T-helper 1 cell (primary cell): ENCODE measurements at regions not wholly inside any gene's neighbourhood (a gene's known extent, or its start where the extent isn't known, plus 50 kb on each side); places are given as distances from the start of the nearest gene placed in this dataset.
"Not testable (repeated sequence)": the region's sequence is repeated elsewhere in the genome, so short reads cannot be mapped to it uniquely, and the experiment has no call there.

Experiments
- DNase-seq, 5 donors: peaks; one replicate each; pipeline ENCODE4 v3.0.0-alpha.2; 2012 to 2020

GRCh38 chr13:99734013-99734693 is 232.9 kb downstream of the TM9SF2 start:
- DNase-seq, result no peak

GRCh38 chr13:99733346-99733745 is 232.1 kb downstream of the TM9SF2 start:
- DNase-seq, result no peak

GRCh38 chr13:99731747-99732146 is 230.5 kb downstream of the TM9SF2 start:
- DNase-seq, result no peak

- no peak for DNase-seq
These were observed 229.1 kb downstream of the TM9SF2 start for GRCh38 chr13:99730403-99730802.

GRCh38 chr13:99729745-99730144 is 228.5 kb downstream of the TM9SF2 start:
- DNase-seq, result no peak

GRCh38 chr13:99727651-99728050 is 226.4 kb downstream of the TM9SF2 start:
- not testable (repeated sequence) for DNase-seq

GRCh38 chr13:99726282-99726894 is 225.1 kb downstream of the TM9SF2 start:
- DNase-seq, result no peak

- no peak for DNase-seq
These were observed 224.4 kb downstream of the TM9SF2 start for GRCh38 chr13:99725644-99726043.

- no peak for DNase-seq
These were observed 223.6 kb downstream of the TM9SF2 start for GRCh38 chr13:99724633-99725517.

GRCh38 chr13:99723878-99724277 is 222.6 kb downstream of the TM9SF2 start:
- DNase-seq, result no peak

- DNase-seq, result no peak
These were observed 221.7 kb downstream of the TM9SF2 start for GRCh38 chr13:99722931-99723330.

GRCh38 chr13:99722338-99722818 is 221.1 kb downstream of the TM9SF2 start:
- DNase-seq, result no peak

GRCh38 chr13:99721606-99722337 is 220.5 kb downstream of the TM9SF2 start:
- no peak for DNase-seq

GRCh38 chr13:99717959-99718674 is 216.8 kb downstream of the TM9SF2 start:
- DNase-seq, result no peak

GRCh38 chr13:99709134-99709533 is 207.9 kb downstream of the TM9SF2 start:
- no peak for DNase-seq

GRCh38 chr13:99704390-99704789 is 203.1 kb downstream of the TM9SF2 start:
- no peak for DNase-seq

GRCh38 chr13:99703908-99704307 is 202.6 kb downstream of the TM9SF2 start:
- DNase-seq, result no peak

GRCh38 chr13:99702687-99703319 is 201.5 kb downstream of the TM9SF2 start:
- no peak for DNase-seq

GRCh38 chr13:99700468-99700867 is 199.2 kb downstream of the TM9SF2 start:
- DNase-seq, result no peak

- DNase-seq, result no peak
These were observed 197.5 kb downstream of the TM9SF2 start for GRCh38 chr13:99698816-99699099.

GRCh38 chr13:99698010-99698815 is 196.9 kb downstream of the TM9SF2 start:
- DNase-seq, result no peak
